Loucy (cell line): ENCODE measurements at regions not wholly inside any gene's neighbourhood (a gene's known extent, or its start where the extent isn't known, plus 50 kb on each side); places are given as distances from the start of the nearest gene placed in this dataset.

Experiments used
- H2AFZ ChIP-seq: fragments of 200-600 bp; sonication (generic); 2 replicates; pipeline ENCODE4 v1.6.0; 2016; ENCODE audit warnings: antibody characterized with exemption, mild to moderate bottlenecking, low read length, moderate library complexity
- H3F3A ChIP-seq: fragments of 200-600 bp; 2 replicates; pipeline ENCODE4 v1.6.0; 2016; ENCODE audit warnings: antibody characterized with exemption, low read depth, mild to moderate bottlenecking
- H3K27me3 ChIP-seq: fragments of 200-600 bp; sonication (generic); 2 replicates; pipeline ENCODE4 v1.6.1; 2014; ENCODE audit warnings: low read length, mild to moderate bottlenecking; ENCODE audit not compliant: insufficient read depth, poor library complexity, severe bottlenecking
- H3K36me3 ChIP-seq: fragments of 200-600 bp; sonication (generic); 2 replicates; pipeline ENCODE4 v1.6.1; 2016; ENCODE audit warnings: low read length; ENCODE audit not compliant: insufficient read depth
- H3K4me1 ChIP-seq: fragments of 200-600 bp; sonication (generic); 2 replicates; pipeline ENCODE4 v1.5.1; 2014; ENCODE audit warnings: low read length, mild to moderate bottlenecking; ENCODE audit not compliant: insufficient read depth, poor library complexity, severe bottlenecking
- H3K4me2 ChIP-seq: fragments of 200-600 bp; sonication (generic); 2 replicates; pipeline ENCODE4 v1.6.0; 2014; ENCODE audit warnings: antibody characterized with exemption, low read length, low read depth, mild to moderate bottlenecking; ENCODE audit not compliant: poor library complexity, severe bottlenecking
- H3K4me3 ChIP-seq: fragments of 200-600 bp; sonication (generic); 2 replicates; pipeline ENCODE4 v1.5.1; 2014; ENCODE audit warnings: low read length, mild to moderate bottlenecking, mixed read lengths; ENCODE audit not compliant: poor library complexity, severe bottlenecking
- H3K79me2 ChIP-seq: fragments of 200-600 bp; sonication (generic); 2 replicates; pipeline ENCODE4 v1.6.1; 2014; ENCODE audit warnings: low read length; ENCODE audit not compliant: insufficient read depth
- H3K9ac ChIP-seq: fragments of 200-600 bp; sonication (generic); 2 replicates; pipeline ENCODE4 v1.6.0; 2014; ENCODE audit warnings: mild to moderate bottlenecking, low read depth, low read length, moderate library complexity; ENCODE audit not compliant: poor library complexity, severe bottlenecking
- H3K9me2 ChIP-seq: fragments of 200-600 bp; sonication (generic); replicated peaks from 2 replicates; pipeline ENCODE4 v1.6.1; 2016; ENCODE audit warnings: low read depth, low read length, mixed read lengths
- H3K9me3 ChIP-seq: fragments of 200-600 bp; sonication (generic); 2 replicates; pipeline ENCODE4 v1.6.1; 2014; ENCODE audit warnings: mild to moderate bottlenecking, antibody characterized with exemption, low read length, low read depth; ENCODE audit not compliant: insufficient read depth
- H4K20me1 ChIP-seq: fragments of 200-600 bp; sonication (generic); 2 replicates; pipeline ENCODE4 v1.6.0; 2014; ENCODE audit warnings: antibody characterized with exemption, low read length, mild to moderate bottlenecking; ENCODE audit not compliant: insufficient read depth, poor library complexity, severe bottlenecking
- EZH2phosphoT487 ChIP-seq: fragments of 200-600 bp; IDR thresholded peaks from 2 replicates; pipeline ENCODE4 v1.6.1; 2018; ENCODE audit warnings: antibody characterized with exemption, mild to moderate bottlenecking, moderate library complexity, borderline replicate concordance
- TF ChIP-seq, protein P1 (sequence below): fragments of 200-600 bp; sonication (generic); conservative IDR thresholded peaks from 2 replicates; pipeline ENCODE4 v1.5.1; 2014; ENCODE audit warnings: mild to moderate bottlenecking, antibody characterized with exemption, low read length

DNA sequence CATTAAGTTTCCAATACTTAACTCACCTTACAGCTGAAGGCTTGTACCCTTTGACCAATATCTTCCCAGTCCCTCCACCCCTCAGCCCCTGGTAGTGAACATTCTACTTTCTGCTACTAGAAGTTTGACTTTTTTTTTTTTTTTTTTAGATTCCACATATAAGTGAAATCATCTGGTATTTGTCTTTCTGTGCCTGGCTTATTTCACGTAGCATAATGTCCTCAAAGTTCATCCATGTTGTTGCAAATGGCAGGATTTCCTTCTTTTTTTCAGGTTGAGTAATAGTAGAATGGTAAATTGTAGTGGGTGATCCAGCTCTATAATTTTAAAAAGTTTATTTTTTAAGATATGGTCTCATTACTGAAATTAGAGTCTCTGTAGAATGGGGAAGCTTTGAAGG is 316.0 kb downstream of the MTX2 start:
- no peak overlapping the region for H3K4me2 ChIP-seq
- no peaks in the 10 kb centered on the region for H3K36me3 ChIP-seq
- H3K4me3 ChIP-seq, result no peak overlapping the region
- no peaks in the 10 kb centered on the region for H3K27me3 ChIP-seq
- no peaks in the 10 kb centered on the region for H3K9me3 ChIP-seq
- H4K20me1 ChIP-seq, result no peaks in the 10 kb centered on the region
- H3K9me2 ChIP-seq, result no peaks in the 10 kb centered on the region
- TF ChIP-seq, protein P1, sequence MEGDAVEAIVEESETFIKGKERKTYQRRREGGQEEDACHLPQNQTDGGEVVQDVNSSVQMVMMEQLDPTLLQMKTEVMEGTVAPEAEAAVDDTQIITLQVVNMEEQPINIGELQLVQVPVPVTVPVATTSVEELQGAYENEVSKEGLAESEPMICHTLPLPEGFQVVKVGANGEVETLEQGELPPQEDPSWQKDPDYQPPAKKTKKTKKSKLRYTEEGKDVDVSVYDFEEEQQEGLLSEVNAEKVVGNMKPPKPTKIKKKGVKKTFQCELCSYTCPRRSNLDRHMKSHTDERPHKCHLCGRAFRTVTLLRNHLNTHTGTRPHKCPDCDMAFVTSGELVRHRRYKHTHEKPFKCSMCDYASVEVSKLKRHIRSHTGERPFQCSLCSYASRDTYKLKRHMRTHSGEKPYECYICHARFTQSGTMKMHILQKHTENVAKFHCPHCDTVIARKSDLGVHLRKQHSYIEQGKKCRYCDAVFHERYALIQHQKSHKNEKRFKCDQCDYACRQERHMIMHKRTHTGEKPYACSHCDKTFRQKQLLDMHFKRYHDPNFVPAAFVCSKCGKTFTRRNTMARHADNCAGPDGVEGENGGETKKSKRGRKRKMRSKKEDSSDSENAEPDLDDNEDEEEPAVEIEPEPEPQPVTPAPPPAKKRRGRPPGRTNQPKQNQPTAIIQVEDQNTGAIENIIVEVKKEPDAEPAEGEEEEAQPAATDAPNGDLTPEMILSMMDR, result no peak
- TF ChIP-seq EZH2phosphoT487, result no peak
- H2AFZ ChIP-seq, result no peak overlapping the region
- H3K9ac ChIP-seq, result no peak overlapping the region
- H3K4me1 ChIP-seq, result peaks cover 10% of the 10 kb centered on the region
- no peaks in the 10 kb centered on the region for H3K79me2 ChIP-seq
- H3F3A ChIP-seq, result no peaks in the 10 kb centered on the region

DNA sequence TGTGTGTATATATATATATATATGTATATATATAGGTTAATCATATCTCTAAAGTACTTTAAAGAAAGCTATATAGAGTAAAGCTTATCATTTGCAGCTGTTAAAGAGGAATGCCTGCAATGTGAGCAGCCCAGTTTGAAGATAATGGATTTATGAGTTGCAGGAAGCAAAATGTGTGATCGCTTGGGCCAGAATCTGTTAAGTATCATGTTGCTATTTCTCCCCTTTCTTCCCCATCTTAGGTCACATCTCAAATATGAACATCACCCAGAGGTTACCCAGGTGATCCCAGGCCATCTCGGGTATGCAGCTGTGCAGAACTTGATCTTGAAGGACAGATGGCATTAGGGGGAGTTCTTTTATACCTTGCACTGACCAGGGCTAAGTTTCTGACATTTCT is 316.5 kb downstream of the MTX2 start:
- no peak overlapping the region for H3K9ac ChIP-seq

DNA sequence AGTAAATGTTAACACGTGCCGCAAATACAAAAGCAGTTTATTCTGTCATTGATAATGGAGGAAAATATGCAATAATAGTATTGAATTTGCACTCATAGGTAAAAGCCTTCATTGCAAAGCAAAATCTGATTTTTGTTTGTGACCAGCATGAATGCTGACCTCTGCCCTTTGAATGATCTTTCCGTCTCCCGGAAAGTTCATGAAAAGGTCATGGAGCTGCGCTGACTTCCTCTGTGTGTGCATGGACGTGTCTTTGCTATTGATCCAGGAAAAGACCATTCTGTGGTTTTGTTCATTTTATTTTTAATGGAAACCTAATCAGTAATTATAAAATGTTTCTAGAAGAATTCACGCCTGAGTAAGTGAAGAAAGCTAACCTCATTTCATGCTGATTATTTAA is 320.0 kb downstream of the MTX2 start:
- no peak overlapping the region for H3K4me2 ChIP-seq
- H3K27me3 ChIP-seq, result no peaks in the 10 kb centered on the region
- H3K4me3 ChIP-seq, result no peak overlapping the region
- H3K4me1 ChIP-seq, result no peaks in the 10 kb centered on the region
- no peak overlapping the region for H2AFZ ChIP-seq
- no peaks in the 10 kb centered on the region for H3K36me3 ChIP-seq
- no peaks in the 10 kb centered on the region for H3F3A ChIP-seq
- no peaks in the 10 kb centered on the region for H3K79me2 ChIP-seq
- H3K9me2 ChIP-seq, result no peaks in the 10 kb centered on the region
- TF ChIP-seq, protein P1, result no peak
- TF ChIP-seq EZH2phosphoT487, result no peak
- no peaks in the 10 kb centered on the region for H4K20me1 ChIP-seq
- H3K9me3 ChIP-seq, result no peaks in the 10 kb centered on the region
- H3K9ac ChIP-seq, result no peak overlapping the region

More for the DNA sequence above, 316.5 kb downstream of the MTX2 start:
- TF ChIP-seq, protein P1, result no peak
- no peak for TF ChIP-seq EZH2phosphoT487
- H3K36me3 ChIP-seq, result no peaks in the 10 kb centered on the region
- no peaks in the 10 kb centered on the region for H4K20me1 ChIP-seq
- no peak overlapping the region for H3K4me2 ChIP-seq
- no peaks in the 10 kb centered on the region for H3K27me3 ChIP-seq
- H3K4me3 ChIP-seq, result no peak overlapping the region
- no peaks in the 10 kb centered on the region for H3K9me2 ChIP-seq
- H3K4me1 ChIP-seq, result peaks cover 10% of the 10 kb centered on the region
- no peaks in the 10 kb centered on the region for H3K79me2 ChIP-seq
- no peaks in the 10 kb centered on the region for H3F3A ChIP-seq
- H2AFZ ChIP-seq, result no peak overlapping the region
- H3K9me3 ChIP-seq, result no peaks in the 10 kb centered on the region
